Gastrocnemius medialis (tissue), 4 donors: ENCODE measurements at regions not wholly inside any gene's neighbourhood (a gene's known extent, or its start where the extent isn't known, plus 50 kb on each side); places are given as distances from the start of the nearest gene placed in this dataset.

Experiments used
- ATAC-seq, 2 donors: fragments of 150-250 bp; one replicate each; pipeline ENCODE4 v1.9.1; 2016
- DNase-seq, 2 donors: peaks; one replicate each; pipeline ENCODE4 v3.0.0-alpha.2; 2019
- H3K27ac ChIP-seq, 4 donors: fragments of 200-600 bp; sonication (generic); 1 replicate in 1 of 4; 2 replicates in 3 of 4; pipeline ENCODE4 v1.5.1; 2016 to 2018; ENCODE audit warnings: mild to moderate bottlenecking in 2 of 4, moderate library complexity in 1 of 4
- H3K27me3 ChIP-seq, 3 donors: fragments of 200-600 bp; sonication (generic) in 2 of 3; 1 replicate in 1 of 3; 2 replicates in 2 of 3; pipeline versions ENCODE4 v1.5.1 to v1.6.0; 2016 to 2019; ENCODE audit warnings: mild to moderate bottlenecking in 1 of 3, moderate library complexity in 1 of 3
- H3K36me3 ChIP-seq, 2 donors: fragments of 200-600 bp; sonication (generic) in 1 of 2; one replicate each; pipeline ENCODE4 v1.5.1; 2017 to 2018
- H3K4me1 ChIP-seq, 2 donors: fragments of 200-600 bp; sonication (generic) in 1 of 2; one replicate each; pipeline ENCODE4 v1.5.1; 2016 to 2017; ENCODE audit warnings: mild to moderate bottlenecking in 2 of 2
- H3K4me3 ChIP-seq, 4 donors: fragments of 200-600 bp; sonication (generic) in 3 of 4; 1 replicate in 1 of 4; 2 replicates in 3 of 4; pipeline ENCODE4 v1.5.1; 2016 to 2019; ENCODE audit warnings: mild to moderate bottlenecking in 2 of 4
- H3K9me3 ChIP-seq, 3 donors: fragments of 200-600 bp; sonication (generic) in 2 of 3; 1 replicate in 1 of 3; 2 replicates in 2 of 3; pipeline ENCODE4 v1.5.1; 2016 to 2019
- POLR2A ChIP-seq, 2 donors: fragments of 450-650 bp; IDR thresholded peaks; one replicate each; pipeline ENCODE4 v1.6.1; 2017; ENCODE audit warnings: antibody characterized with exemption in 2 of 2, mild to moderate bottlenecking in 2 of 2, moderate library complexity in 2 of 2
- in situ Hi-C, 4 donors: fragments of 200-750 bp; cut with MboI; loops; one replicate each; pipeline versions ENCODE4 v1.15.0 to v1.8.0; 2017; ENCODE audit warnings: low sequenced_read_pairs in 4 of 4
- intact Hi-C: fragments of 100-400 bp; cut with DNase I; formaldehyde crosslinking; loops from one replicate; pipeline ENCODE4 v1.15.1; 2023; ENCODE audit warnings: low total_unique reads
- TF ChIP-seq, protein P1 (sequence below), 5 experiments: fragments of 450-650 bp in 3 of 5; fragments of 200-600 bp in 2 of 5; sonication (generic) in 2 of 5; IDR thresholded peaks in 4 of 5; conservative IDR thresholded peaks in 1 of 5; 1 replicate in 4 of 5; 2 replicates in 1 of 5; pipeline ENCODE4 v1.5.1; 2016 to 2019; ENCODE audit warnings: antibody characterized with exemption in 5 of 5, mild to moderate bottlenecking in 3 of 5, moderate library complexity in 3 of 5

DNA sequence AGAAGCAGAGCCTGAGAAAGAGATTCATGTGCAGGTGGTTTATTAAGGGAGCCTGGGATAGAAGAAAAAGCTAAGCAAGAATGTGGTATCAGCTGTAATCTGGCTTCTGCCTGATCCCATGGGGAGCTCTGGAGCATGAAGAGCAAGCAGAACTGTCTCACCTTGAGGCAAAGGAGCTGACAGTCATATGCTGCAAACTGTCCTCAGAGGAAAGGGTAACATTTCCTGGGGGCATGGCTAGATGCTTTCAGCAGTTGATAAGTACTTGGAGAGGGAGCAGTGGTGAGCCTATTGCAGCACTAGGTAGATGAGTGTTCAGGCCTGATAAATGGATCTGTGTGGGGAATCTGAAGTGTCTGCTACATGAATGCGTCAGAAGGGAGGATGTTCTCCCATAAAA is 621.5 kb upstream of the BTBD3 start:
- H3K27ac ChIP-seq, result no peak overlapping the region
- in situ Hi-C loops (no loop called here), intact Hi-C loops (no loop called here)
- no peak for ATAC-seq
- no peaks in the 10 kb centered on the region for H3K36me3 ChIP-seq
- no peaks in the 10 kb centered on the region for H3K9me3 ChIP-seq
- H3K27me3 ChIP-seq, result no peaks in the 10 kb centered on the region
- no peak for DNase-seq
- no peaks in the 10 kb centered on the region for H3K4me1 ChIP-seq
- TF ChIP-seq POLR2A (IDR thresholded peaks at IDR 0.05), result no peak
- TF ChIP-seq, protein P1, sequence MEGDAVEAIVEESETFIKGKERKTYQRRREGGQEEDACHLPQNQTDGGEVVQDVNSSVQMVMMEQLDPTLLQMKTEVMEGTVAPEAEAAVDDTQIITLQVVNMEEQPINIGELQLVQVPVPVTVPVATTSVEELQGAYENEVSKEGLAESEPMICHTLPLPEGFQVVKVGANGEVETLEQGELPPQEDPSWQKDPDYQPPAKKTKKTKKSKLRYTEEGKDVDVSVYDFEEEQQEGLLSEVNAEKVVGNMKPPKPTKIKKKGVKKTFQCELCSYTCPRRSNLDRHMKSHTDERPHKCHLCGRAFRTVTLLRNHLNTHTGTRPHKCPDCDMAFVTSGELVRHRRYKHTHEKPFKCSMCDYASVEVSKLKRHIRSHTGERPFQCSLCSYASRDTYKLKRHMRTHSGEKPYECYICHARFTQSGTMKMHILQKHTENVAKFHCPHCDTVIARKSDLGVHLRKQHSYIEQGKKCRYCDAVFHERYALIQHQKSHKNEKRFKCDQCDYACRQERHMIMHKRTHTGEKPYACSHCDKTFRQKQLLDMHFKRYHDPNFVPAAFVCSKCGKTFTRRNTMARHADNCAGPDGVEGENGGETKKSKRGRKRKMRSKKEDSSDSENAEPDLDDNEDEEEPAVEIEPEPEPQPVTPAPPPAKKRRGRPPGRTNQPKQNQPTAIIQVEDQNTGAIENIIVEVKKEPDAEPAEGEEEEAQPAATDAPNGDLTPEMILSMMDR (IDR thresholded peaks at IDR 0.05 in 4 of 5, conservative IDR thresholded peaks at IDR 0.05 in 1 of 5), result no peak
- H3K4me3 ChIP-seq, result no peak overlapping the region

DNA sequence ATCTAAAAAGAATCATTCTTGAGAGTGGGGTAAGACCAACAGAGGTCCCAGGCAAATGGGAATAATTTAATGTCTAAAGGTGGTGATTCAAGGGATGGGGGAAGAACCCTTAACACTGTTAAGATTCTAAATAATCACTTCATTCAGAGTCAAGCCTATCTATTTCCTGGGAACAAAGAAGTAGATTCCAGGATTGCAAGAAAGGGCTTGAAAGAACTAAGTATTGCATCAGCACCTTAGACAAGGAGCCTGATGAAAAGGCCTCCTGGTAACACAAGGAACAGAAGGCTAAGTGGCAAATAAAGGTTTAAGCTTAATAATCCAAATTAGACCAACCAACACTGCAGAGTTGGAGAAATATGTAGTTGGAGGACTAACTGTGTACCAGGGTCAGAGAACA is 620.7 kb upstream of the BTBD3 start:
- no peak for DNase-seq
- ATAC-seq, result no peak
- in situ Hi-C loops, result no loop called here
- TF ChIP-seq, protein P1 (IDR thresholded peaks at IDR 0.05 in 4 of 5, conservative IDR thresholded peaks at IDR 0.05 in 1 of 5), result no peak
- TF ChIP-seq POLR2A (IDR thresholded peaks at IDR 0.05), result no peak
- Histone ChIP-seq H3K27me3 (no peaks in the 10 kb centered on the region), H3K36me3 (no peaks in the 10 kb centered on the region), H3K4me1 (no peaks in the 10 kb centered on the region), H3K27ac (no peak overlapping the region), H3K4me3 (no peak overlapping the region), H3K9me3 (no peaks in the 10 kb centered on the region)
- intact Hi-C loops, result no loop called here

DNA sequence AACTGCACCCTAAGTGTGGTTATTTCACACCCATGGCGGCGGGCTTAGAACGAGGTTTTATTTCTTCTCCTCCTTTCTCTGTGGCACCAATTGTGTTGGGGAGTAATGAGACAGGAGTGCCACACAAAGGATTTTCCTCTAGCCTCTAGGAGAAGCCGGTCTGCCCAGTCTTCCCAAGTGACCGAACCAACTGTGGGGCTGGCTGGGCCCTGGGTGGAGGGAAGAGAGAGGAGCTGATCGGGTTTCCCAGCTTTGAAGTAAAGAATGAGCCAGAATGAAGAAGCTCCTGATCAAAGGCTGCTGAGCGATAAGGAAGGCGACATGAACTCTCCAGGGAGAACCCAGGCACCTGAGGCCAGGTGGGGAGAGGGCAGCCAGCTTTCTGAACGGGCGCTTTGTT is 616.0 kb upstream of the BTBD3 start:
- ATAC-seq (no peak), DNase-seq (no peak)
- in situ Hi-C loops, result no loop called here
- Histone ChIP-seq H3K27ac (no peak overlapping the region), H3K9me3 (no peaks in the 10 kb centered on the region), H3K27me3 (no peaks in the 10 kb centered on the region), H3K4me3 (no peak overlapping the region), H3K4me1 (no peaks in the 10 kb centered on the region), H3K36me3 (no peaks in the 10 kb centered on the region)
- TF ChIP-seq, protein P1 (IDR thresholded peaks at IDR 0.05 in 4 of 5, conservative IDR thresholded peaks at IDR 0.05 in 1 of 5), result no peak
- no peak for TF ChIP-seq POLR2A (IDR thresholded peaks at IDR 0.05)
- intact Hi-C loops, result no loop called here

DNA sequence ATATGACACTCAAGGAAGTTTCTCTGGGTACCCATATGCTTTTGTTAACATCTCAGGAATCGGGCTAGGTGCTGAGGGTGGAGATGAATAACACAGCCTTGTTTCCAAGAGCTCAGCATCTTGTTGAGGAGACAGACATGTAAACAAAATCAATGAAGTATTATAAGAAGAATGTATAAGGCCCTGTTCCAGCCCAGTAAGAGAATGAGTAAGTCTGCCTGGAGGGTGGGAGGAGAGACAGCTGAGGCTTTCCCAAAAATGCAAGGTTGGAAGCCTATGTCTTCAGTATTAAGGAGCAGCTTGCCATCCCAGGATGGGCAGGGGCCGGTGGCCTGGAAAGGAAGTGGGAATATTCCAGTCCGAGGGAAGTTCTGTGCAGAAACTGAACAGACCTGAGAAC is 615.3 kb upstream of the BTBD3 start:
- no peak overlapping the region for H3K27ac ChIP-seq
- no peaks in the 10 kb centered on the region for H3K36me3 ChIP-seq
- ATAC-seq, result no peak
- no peak for TF ChIP-seq POLR2A (IDR thresholded peaks at IDR 0.05)
- TF ChIP-seq, protein P1 (IDR thresholded peaks at IDR 0.05 in 4 of 5, conservative IDR thresholded peaks at IDR 0.05 in 1 of 5), result no peak
- in situ Hi-C loops (no loop called here), intact Hi-C loops (no loop called here)
- H3K27me3 ChIP-seq, result no peaks in the 10 kb centered on the region
- no peaks in the 10 kb centered on the region for H3K4me1 ChIP-seq
- H3K9me3 ChIP-seq, result no peaks in the 10 kb centered on the region
- DNase-seq, result no peak
- H3K4me3 ChIP-seq, result no peak overlapping the region

DNA sequence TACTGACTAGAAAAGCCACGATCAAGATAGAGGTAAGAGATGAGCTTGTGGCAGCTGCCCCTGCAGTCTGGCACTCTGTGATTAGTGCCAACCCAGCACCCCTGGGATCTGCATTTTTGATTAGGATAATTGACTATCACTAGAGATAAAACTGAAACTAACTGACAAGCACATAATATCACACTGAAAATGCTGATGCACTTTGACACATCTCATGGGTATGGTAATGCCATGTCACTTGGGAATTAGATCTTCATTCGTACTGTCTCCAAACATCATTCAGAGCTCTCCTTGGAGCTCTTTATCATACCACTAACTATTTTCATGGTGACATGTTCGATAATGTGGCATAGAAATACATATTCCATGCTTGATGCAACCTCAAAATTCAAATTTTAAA is 612.9 kb upstream of the BTBD3 start:
- TF ChIP-seq, protein P1 (IDR thresholded peaks at IDR 0.05 in 4 of 5, conservative IDR thresholded peaks at IDR 0.05 in 1 of 5), result no peak
- intact Hi-C loops, result no loop called here
- no peak overlapping the region for H3K27ac ChIP-seq
- in situ Hi-C loops, result no loop called here
- H3K4me1 ChIP-seq, result no peaks in the 10 kb centered on the region
- DNase-seq (no peak), ATAC-seq (no peak)
- no peaks in the 10 kb centered on the region for H3K27me3 ChIP-seq
- H3K4me3 ChIP-seq, result no peak overlapping the region
- no peaks in the 10 kb centered on the region for H3K9me3 ChIP-seq
- H3K36me3 ChIP-seq, result no peaks in the 10 kb centered on the region
